ENCODE measurements at regions not wholly inside any gene's neighbourhood (a gene's known extent, or its start where the extent isn't known, plus 50 kb on each side); places are given as distances from the start of the nearest gene placed in this dataset.

DNA sequence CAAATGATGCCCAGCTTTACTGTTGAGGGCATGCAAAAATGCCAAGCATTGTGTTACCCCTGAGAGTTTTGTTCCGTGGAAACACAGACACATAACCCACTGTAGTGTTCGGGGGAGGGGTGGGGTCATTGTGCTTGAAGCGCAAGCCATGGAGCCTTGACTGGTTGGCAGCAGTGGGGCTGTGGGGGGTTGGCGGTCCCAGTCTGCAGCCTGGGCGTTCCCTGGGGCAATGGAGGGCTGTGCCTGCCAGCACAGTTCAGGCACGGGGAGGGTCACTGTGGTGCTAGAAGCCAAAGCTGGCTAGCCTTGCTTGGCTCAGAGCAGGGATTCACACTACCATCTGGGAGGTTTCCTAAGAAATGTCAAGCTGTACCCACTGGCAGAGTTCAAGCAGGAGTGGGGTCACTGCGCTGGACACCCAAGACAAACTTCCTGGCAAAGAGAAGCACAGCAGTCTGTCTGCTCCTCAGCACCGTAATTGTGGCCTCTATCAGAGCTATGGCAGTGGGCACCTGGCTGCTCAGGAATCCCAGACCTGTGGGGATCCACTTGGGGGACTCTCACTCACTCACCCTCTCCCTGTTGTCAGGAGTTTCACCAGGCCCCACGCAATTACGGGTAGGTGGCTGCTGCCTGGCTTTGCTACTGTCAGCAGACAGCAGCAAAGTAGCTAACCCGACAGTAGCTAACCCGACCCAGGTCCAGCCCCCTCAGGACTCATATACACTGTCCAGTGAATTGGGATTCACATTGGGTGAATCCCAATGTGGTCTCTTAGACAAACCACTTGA lies 292.4 kb downstream of the ZWINT start:
- Histone ChIP-seq H3K4me1 (ENCODE audit: control insufficient read depth, insufficient read depth, low read length) (no peaks in the 10 kb centered on the region), H3K9me3 (ENCODE audit: control insufficient read depth in 2 of 2, low read length in 2 of 2) (peaks cover 3 to 8% of the 10 kb centered on the region in 2 donors), H3K36me3 (ENCODE audit: control insufficient read depth in 2 of 2, insufficient read depth in 2 of 2, low read length in 2 of 2) (no peaks in the 10 kb centered on the region), H3K27ac (ENCODE audit: low read length) (no peak overlapping the region), H3K9ac (ENCODE audit: low read length in 2 of 2) (no peak overlapping the region), H3K4me3 (ENCODE audit: low read length in 2 of 2) (no peak overlapping the region), H3K27me3 (ENCODE audit: control insufficient read depth in 1 of 2, insufficient read depth in 2 of 2, low read length in 2 of 2) (no peaks in the 10 kb centered on the region)

DNA sequence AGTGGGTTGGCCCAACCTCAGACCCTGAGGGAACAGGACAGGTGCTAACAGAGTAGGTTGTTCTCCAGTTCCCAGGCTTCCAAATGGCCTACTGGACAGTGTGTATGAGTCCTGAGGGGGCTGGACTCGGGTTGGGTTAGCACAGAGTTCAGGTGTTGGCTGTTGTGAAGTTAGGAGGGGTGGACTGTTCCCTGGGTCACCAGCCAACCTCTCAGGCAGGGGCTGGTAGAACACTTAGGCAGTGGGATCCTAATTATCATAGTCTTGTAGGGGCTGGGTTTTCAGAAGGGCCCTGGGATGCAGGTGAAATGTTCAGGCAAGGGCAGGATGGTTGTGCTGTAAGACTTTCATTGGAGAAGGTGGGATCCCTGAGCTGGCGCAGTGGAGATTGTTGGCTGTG lies 293.0 kb downstream of the ZWINT start:
- no peaks in the 10 kb centered on the region for H3K36me3 ChIP-seq (ENCODE audit: control insufficient read depth in 2 of 2, insufficient read depth in 2 of 2, low read length in 2 of 2)
- H3K27ac ChIP-seq (ENCODE audit: low read length), result no peak overlapping the region
- H3K27me3 ChIP-seq (ENCODE audit: control insufficient read depth in 1 of 2, insufficient read depth in 2 of 2, low read length in 2 of 2), result no peaks in the 10 kb centered on the region
- H3K9me3 ChIP-seq (ENCODE audit: control insufficient read depth in 2 of 2, low read length in 2 of 2), result peaks cover 3 to 8% of the 10 kb centered on the region in 2 donors
- no peaks in the 10 kb centered on the region for H3K4me1 ChIP-seq (ENCODE audit: control insufficient read depth, insufficient read depth, low read length)
- H3K9ac ChIP-seq (ENCODE audit: low read length in 2 of 2), result no peak overlapping the region
- no peak overlapping the region for H3K4me3 ChIP-seq (ENCODE audit: low read length in 2 of 2)

- Histone ChIP-seq H3K27ac (ENCODE audit: low read length) (no peak overlapping the region), H3K4me1 (ENCODE audit: control insufficient read depth, insufficient read depth, low read length) (no peaks in the 10 kb centered on the region), H3K4me3 (ENCODE audit: low read length in 2 of 2) (no peak overlapping the region), H3K27me3 (ENCODE audit: control insufficient read depth in 1 of 2, insufficient read depth in 2 of 2, low read length in 2 of 2) (no peaks in the 10 kb centered on the region), H3K36me3 (ENCODE audit: control insufficient read depth in 2 of 2, insufficient read depth in 2 of 2, low read length in 2 of 2) (no peaks in the 10 kb centered on the region), H3K9me3 (ENCODE audit: control insufficient read depth in 2 of 2, low read length in 2 of 2) (peaks cover 3 to 8% of the 10 kb centered on the region in 2 donors), H3K9ac (ENCODE audit: low read length in 2 of 2) (no peak overlapping the region)
Measured at GRCh38 chr10:56063642-56064041, 297.4 kb downstream of the ZWINT start.

- H3K27ac ChIP-seq (ENCODE audit: low read length), result no peak overlapping the region
- H3K9me3 ChIP-seq (ENCODE audit: control insufficient read depth in 2 of 2, low read length in 2 of 2), result no peaks in the 10 kb centered on the region
- H3K4me1 ChIP-seq (ENCODE audit: control insufficient read depth, insufficient read depth, low read length), result no peaks in the 10 kb centered on the region
- H3K9ac ChIP-seq (ENCODE audit: low read length in 2 of 2), result no peak overlapping the region
- H3K36me3 ChIP-seq (ENCODE audit: control insufficient read depth in 2 of 2, insufficient read depth in 2 of 2, low read length in 2 of 2), result no peaks in the 10 kb centered on the region
- no peak overlapping the region for H3K4me3 ChIP-seq (ENCODE audit: low read length in 2 of 2)
- no peaks in the 10 kb centered on the region for H3K27me3 ChIP-seq (ENCODE audit: control insufficient read depth in 1 of 2, insufficient read depth in 2 of 2, low read length in 2 of 2)
Measured at GRCh38 chr10:56057860-56058259, 303.2 kb downstream of the ZWINT start.

- Histone ChIP-seq H3K4me3 (ENCODE audit: low read length in 2 of 2) (no peak overlapping the region), H3K27me3 (ENCODE audit: control insufficient read depth in 1 of 2, insufficient read depth in 2 of 2, low read length in 2 of 2) (no peaks in the 10 kb centered on the region), H3K9me3 (ENCODE audit: control insufficient read depth in 2 of 2, low read length in 2 of 2) (no peaks in the 10 kb centered on the region), H3K4me1 (ENCODE audit: control insufficient read depth, insufficient read depth, low read length) (no peaks in the 10 kb centered on the region), H3K27ac (ENCODE audit: low read length) (no peak overlapping the region), H3K36me3 (ENCODE audit: control insufficient read depth in 2 of 2, insufficient read depth in 2 of 2, low read length in 2 of 2) (no peaks in the 10 kb centered on the region), H3K9ac (ENCODE audit: low read length in 2 of 2) (no peak overlapping the region)
Measured at GRCh38 chr10:56035489-56035888, 325.6 kb downstream of the ZWINT start.

DNA sequence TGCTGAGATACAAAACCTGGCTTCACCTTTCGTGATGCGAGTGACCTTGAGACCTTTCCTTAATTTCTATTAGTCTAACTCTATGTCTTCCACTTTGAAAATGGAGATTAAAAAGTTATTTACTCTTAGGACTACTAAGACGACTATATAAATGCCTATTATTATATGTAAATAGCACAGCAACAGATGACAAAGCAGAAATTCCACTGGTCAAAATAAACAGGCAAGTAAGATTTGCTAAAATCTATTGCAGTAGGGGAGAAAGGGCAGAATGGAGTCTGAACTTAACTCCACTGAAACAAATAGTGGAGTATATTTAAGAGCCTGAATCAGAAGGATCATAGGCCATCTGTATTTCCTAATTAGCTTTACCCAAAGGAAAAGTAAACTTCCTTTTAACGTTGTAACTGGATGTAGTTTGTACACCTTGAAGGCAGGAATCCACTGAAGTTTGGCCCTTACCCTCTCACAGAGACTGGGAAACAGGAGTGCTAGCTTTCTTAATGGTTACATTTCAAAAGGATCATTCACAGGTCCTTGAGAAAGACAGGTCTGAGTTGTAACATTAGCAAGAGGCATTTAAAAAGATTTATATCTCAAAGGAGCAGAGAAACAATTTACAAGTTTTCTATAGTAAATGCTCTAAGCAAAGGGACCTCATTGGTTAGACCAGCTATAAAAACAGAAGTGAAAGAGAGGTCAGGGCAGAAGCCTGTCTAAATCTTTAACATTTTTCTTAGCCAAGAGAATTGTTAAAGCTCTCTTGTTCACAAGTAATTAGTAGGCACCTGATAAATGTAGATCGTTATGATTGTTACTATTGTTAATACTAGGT lies 332.5 kb downstream of the ZWINT start:
- Histone ChIP-seq H3K4me1 (ENCODE audit: control insufficient read depth, insufficient read depth, low read length) (no peaks in the 10 kb centered on the region), H3K9me3 (ENCODE audit: control insufficient read depth in 2 of 2, low read length in 2 of 2) (no peaks in the 10 kb centered on the region), H3K27ac (ENCODE audit: low read length) (no peak overlapping the region), H3K36me3 (ENCODE audit: control insufficient read depth in 2 of 2, insufficient read depth in 2 of 2, low read length in 2 of 2) (no peaks in the 10 kb centered on the region), H3K4me3 (ENCODE audit: low read length in 2 of 2) (no peak overlapping the region), H3K27me3 (ENCODE audit: control insufficient read depth in 1 of 2, insufficient read depth in 2 of 2, low read length in 2 of 2) (no peaks in the 10 kb centered on the region), H3K9ac (ENCODE audit: low read length in 2 of 2) (no peak overlapping the region)

DNA sequence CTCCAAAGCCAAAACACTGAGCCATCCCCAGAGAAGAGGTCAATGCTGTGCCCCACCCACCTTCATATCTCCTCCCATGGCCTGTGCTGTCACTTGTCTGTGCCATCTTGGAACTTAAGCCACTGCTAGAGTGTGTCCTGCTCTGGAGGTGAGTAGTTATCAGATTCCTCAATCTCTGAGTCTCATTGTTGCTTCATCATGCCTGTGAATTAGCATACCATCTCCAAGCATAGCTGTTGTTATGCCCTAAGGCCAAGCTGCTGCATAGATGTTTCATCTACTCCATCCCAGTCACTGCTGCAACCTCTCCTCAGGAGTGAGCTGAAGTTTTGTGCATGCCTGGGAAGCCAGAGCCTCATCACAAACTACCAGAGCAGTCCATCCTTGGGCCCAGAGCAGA lies 349.0 kb downstream of the ZWINT start:
- H3K4me3 ChIP-seq (ENCODE audit: low read length in 2 of 2), result no peak overlapping the region
- H3K27me3 ChIP-seq (ENCODE audit: control insufficient read depth in 1 of 2, insufficient read depth in 2 of 2, low read length in 2 of 2), result no peaks in the 10 kb centered on the region
- H3K4me1 ChIP-seq (ENCODE audit: control insufficient read depth, insufficient read depth, low read length), result no peaks in the 10 kb centered on the region

DNA sequence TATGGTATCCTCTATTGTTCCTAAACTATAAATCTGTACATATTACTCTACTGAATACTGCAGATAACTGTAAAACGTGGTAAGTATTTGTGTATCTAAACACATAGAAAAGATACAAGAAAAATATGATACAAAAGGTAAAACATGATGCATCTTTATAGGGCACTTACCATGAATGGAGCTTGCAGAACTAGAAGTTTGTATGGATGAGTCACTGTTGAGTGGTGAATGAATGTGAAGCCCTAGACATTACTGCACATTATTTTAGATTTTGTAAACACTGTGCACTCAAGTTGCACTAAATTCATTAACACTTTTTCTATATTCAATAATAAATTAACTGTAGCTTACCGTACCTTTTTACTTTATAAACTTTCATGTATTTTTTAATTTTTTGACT lies 357.5 kb downstream of the ZWINT start:
- H3K4me3 ChIP-seq (ENCODE audit: low read length in 2 of 2), result no peak overlapping the region
- H3K36me3 ChIP-seq (ENCODE audit: control insufficient read depth in 2 of 2, insufficient read depth in 2 of 2, low read length in 2 of 2), result no peaks in the 10 kb centered on the region
- no peaks in the 10 kb centered on the region for H3K9me3 ChIP-seq (ENCODE audit: control insufficient read depth in 2 of 2, low read length in 2 of 2)
- no peaks in the 10 kb centered on the region for H3K4me1 ChIP-seq (ENCODE audit: control insufficient read depth, insufficient read depth, low read length)
- no peaks in the 10 kb centered on the region for H3K27me3 ChIP-seq (ENCODE audit: control insufficient read depth in 1 of 2, insufficient read depth in 2 of 2, low read length in 2 of 2)
- no peak overlapping the region for H3K27ac ChIP-seq (ENCODE audit: low read length)
- H3K9ac ChIP-seq (ENCODE audit: low read length in 2 of 2), result no peak overlapping the region

More for the DNA sequence above, 349.0 kb downstream of the ZWINT start:
- Histone ChIP-seq H3K36me3 (ENCODE audit: control insufficient read depth in 2 of 2, insufficient read depth in 2 of 2, low read length in 2 of 2) (no peaks in the 10 kb centered on the region), H3K9ac (ENCODE audit: low read length in 2 of 2) (no peak overlapping the region), H3K27ac (ENCODE audit: low read length) (no peak overlapping the region), H3K9me3 (ENCODE audit: control insufficient read depth in 2 of 2, low read length in 2 of 2) (no peaks in the 10 kb centered on the region)

- Histone ChIP-seq H3K4me3 (ENCODE audit: low read length in 2 of 2) (no peak overlapping the region), H3K9me3 (ENCODE audit: control insufficient read depth in 2 of 2, low read length in 2 of 2) (no peaks in the 10 kb centered on the region), H3K27me3 (ENCODE audit: control insufficient read depth in 1 of 2, insufficient read depth in 2 of 2, low read length in 2 of 2) (no peaks in the 10 kb centered on the region), H3K27ac (ENCODE audit: low read length) (no peak overlapping the region), H3K36me3 (ENCODE audit: control insufficient read depth in 2 of 2, insufficient read depth in 2 of 2, low read length in 2 of 2) (no peaks in the 10 kb centered on the region), H3K4me1 (ENCODE audit: control insufficient read depth, insufficient read depth, low read length) (no peaks in the 10 kb centered on the region), H3K9ac (ENCODE audit: low read length in 2 of 2) (no peak overlapping the region)
Measured at GRCh38 chr10:55989188-55989587, 371.9 kb downstream of the ZWINT start.

DNA sequence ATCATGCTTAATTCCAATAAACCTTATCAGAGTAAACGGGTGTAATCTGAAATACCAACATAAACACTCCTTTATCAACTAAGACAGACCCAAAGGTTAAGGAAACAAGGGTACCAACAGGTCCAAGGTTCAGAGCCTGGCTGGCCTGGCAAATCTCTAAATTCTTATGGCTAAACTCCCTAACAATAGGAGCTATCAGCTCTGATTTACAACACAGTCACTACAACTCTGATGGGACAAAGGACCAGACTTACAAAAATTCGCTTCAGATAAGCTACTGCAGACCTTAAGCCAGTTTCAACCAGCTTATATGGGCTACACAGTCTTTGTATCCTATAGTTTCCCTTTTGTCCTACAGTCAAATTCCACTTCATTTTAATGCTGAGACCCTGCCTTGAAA lies 381.9 kb downstream of the ZWINT start:
- H3K27me3 ChIP-seq (ENCODE audit: control insufficient read depth in 1 of 2, insufficient read depth in 2 of 2, low read length in 2 of 2), result no peaks in the 10 kb centered on the region
- no peak overlapping the region for H3K27ac ChIP-seq (ENCODE audit: low read length)
- no peak overlapping the region for H3K4me3 ChIP-seq (ENCODE audit: low read length in 2 of 2)
- H3K36me3 ChIP-seq (ENCODE audit: control insufficient read depth in 2 of 2, insufficient read depth in 2 of 2, low read length in 2 of 2), result no peaks in the 10 kb centered on the region
- H3K4me1 ChIP-seq (ENCODE audit: control insufficient read depth, insufficient read depth, low read length), result no peaks in the 10 kb centered on the region
- no peak overlapping the region for H3K9ac ChIP-seq (ENCODE audit: low read length in 2 of 2)
- H3K9me3 ChIP-seq (ENCODE audit: control insufficient read depth in 2 of 2, low read length in 2 of 2), result peaks cover 0 to 6% of the 10 kb centered on the region in 2 donors

DNA sequence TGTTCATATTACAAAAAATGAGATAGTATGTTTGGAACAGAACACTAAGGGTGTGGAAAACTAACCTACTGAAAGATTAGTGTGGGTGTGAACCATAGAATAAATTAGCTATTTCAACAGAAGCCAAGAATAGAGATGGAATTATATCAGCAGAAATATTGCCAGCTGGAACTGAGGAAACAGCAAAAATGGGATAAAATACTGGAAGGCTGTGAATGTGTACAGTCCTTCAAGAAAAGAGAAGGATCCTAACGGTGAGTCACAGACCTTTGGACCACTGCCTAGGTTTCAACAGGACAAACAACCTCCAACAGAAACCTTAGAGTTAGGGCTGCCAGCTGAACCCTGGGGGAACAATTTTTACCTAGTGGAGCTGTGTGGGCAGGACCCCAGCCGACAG lies 395.0 kb downstream of the ZWINT start:
- H3K9ac ChIP-seq (ENCODE audit: low read length in 2 of 2), result no peak overlapping the region
- no peak overlapping the region for H3K4me3 ChIP-seq (ENCODE audit: low read length in 2 of 2)
- H3K4me1 ChIP-seq (ENCODE audit: control insufficient read depth, insufficient read depth, low read length), result no peaks in the 10 kb centered on the region
- no peaks in the 10 kb centered on the region for H3K36me3 ChIP-seq (ENCODE audit: control insufficient read depth in 2 of 2, insufficient read depth in 2 of 2, low read length in 2 of 2)
- H3K9me3 ChIP-seq (ENCODE audit: control insufficient read depth in 2 of 2, low read length in 2 of 2), result no peaks in the 10 kb centered on the region
- no peaks in the 10 kb centered on the region for H3K27me3 ChIP-seq (ENCODE audit: control insufficient read depth in 1 of 2, insufficient read depth in 2 of 2, low read length in 2 of 2)
- H3K27ac ChIP-seq (ENCODE audit: low read length), result no peak overlapping the region
